ENCODE measurements at regions not wholly inside any gene's neighbourhood (a gene's known extent, or its start where the extent isn't known, plus 50 kb on each side); places are given as distances from the start of the nearest gene placed in this dataset.

GRCh38 chr6:4512051-4512471 is 264.1 kb upstream of the CDYL start:
- TF ChIP-seq TAF1 (IDR thresholded peaks at IDR 0.05; ENCODE audit: borderline replicate concordance, insufficient read depth, low read length) (no peak), FOXP2 (optimal IDR thresholded peaks at IDR 0.05; ENCODE audit: borderline replicate concordance, extremely low read depth, extremely low read length, insufficient read depth) (no peak), REST (IDR thresholded peaks at IDR 0.05; ENCODE audit: insufficient read depth in 1 of 2, low read depth in 2 of 2, low read length in 2 of 2) (no peak), SIN3A (IDR thresholded peaks at IDR 0.05; ENCODE audit: borderline replicate concordance, insufficient read depth, low read length) (no peak), POLR2AphosphoS5 (IDR thresholded peaks at IDR 0.05; ENCODE audit: low read depth, low read length) (no peak)

GRCh38 chr6:4511641-4512020 is 264.6 kb upstream of the CDYL start:
- TF ChIP-seq REST (IDR thresholded peaks at IDR 0.05; ENCODE audit: insufficient read depth in 1 of 2, low read depth in 2 of 2, low read length in 2 of 2) (no peak), FOXP2 (optimal IDR thresholded peaks at IDR 0.05; ENCODE audit: borderline replicate concordance, extremely low read depth, extremely low read length, insufficient read depth) (no peak), TAF1 (IDR thresholded peaks at IDR 0.05; ENCODE audit: borderline replicate concordance, insufficient read depth, low read length) (no peak), POLR2AphosphoS5 (IDR thresholded peaks at IDR 0.05; ENCODE audit: low read depth, low read length) (no peak), SIN3A (IDR thresholded peaks at IDR 0.05; ENCODE audit: borderline replicate concordance, insufficient read depth, low read length) (no peak)

GRCh38 chr6:4510906-4511640 is 265.1 kb upstream of the CDYL start:
- no peak for TF ChIP-seq REST (IDR thresholded peaks at IDR 0.05; ENCODE audit: insufficient read depth in 1 of 2, low read depth in 2 of 2, low read length in 2 of 2)
- no peak for TF ChIP-seq POLR2AphosphoS5 (IDR thresholded peaks at IDR 0.05; ENCODE audit: low read depth, low read length)
- no peak for TF ChIP-seq SIN3A (IDR thresholded peaks at IDR 0.05; ENCODE audit: borderline replicate concordance, insufficient read depth, low read length)
- no peak for TF ChIP-seq FOXP2 (optimal IDR thresholded peaks at IDR 0.05; ENCODE audit: borderline replicate concordance, extremely low read depth, extremely low read length, insufficient read depth)

GRCh38 chr6:4510317-4510716 is 265.9 kb upstream of the CDYL start:
- no peak for TF ChIP-seq SIN3A (IDR thresholded peaks at IDR 0.05; ENCODE audit: borderline replicate concordance, insufficient read depth, low read length)
- no peak for TF ChIP-seq TAF1 (IDR thresholded peaks at IDR 0.05; ENCODE audit: borderline replicate concordance, insufficient read depth, low read length)
- TF ChIP-seq REST (IDR thresholded peaks at IDR 0.05; ENCODE audit: insufficient read depth in 1 of 2, low read depth in 2 of 2, low read length in 2 of 2): no peak
- TF ChIP-seq POLR2AphosphoS5 (IDR thresholded peaks at IDR 0.05; ENCODE audit: low read depth, low read length): no peak
- no peak for TF ChIP-seq FOXP2 (optimal IDR thresholded peaks at IDR 0.05; ENCODE audit: borderline replicate concordance, extremely low read depth, extremely low read length, insufficient read depth)

Measured in PFSK-1 (cell line).